COR-L47 (cell line): ENCODE measurements at regions not wholly inside any gene's neighbourhood (a gene's known extent, or its start where the extent isn't known, plus 50 kb on each side); places are given as distances from the start of the nearest gene placed in this dataset.
"Not testable (repeated sequence)": the region's sequence is repeated elsewhere in the genome, so short reads cannot be mapped to it uniquely, and the experiment has no call there.

Experiments
- DNase-seq: peaks from one replicate; lab custom pipeline; 2025; lab: John Stamatoyannopoulos, UW

DNA sequence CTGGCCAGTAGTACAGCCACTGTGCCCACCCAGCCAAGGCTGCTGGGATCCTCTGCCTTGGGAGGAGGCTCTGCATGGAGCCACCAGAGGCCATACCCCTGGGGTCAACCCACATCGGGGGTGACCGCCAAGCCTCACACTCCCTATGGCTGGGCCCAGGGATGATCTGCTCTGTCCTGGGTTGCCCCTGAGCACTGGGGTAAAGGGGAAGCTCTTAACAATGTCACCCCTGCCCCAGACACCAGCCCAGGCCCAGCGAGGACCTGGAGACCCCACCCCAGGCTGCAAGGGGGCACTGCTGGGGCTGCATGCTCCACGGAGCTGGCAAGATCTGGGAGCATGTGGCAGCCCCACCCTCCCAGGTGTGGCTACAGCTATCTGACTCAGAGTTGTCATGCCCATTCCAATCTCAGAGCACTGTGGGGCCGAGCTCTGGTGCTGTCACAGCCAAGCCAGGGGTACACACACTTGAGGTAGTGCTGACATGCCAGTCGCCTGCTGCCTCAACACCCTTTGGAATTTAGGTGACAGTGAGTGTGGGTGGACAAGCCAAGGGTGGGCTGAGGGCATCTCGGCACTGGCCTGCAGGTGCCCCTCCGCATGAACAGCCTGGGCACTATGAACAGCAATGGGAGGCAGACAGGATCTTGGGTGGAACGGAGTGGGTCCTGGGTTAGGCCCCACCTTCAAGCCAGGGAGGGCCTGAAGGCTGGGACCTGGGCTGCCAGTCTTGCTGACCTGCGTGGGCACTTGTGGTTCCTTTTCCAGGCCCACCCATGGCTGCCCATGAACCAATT is 427.7 kb downstream of the LRRIQ3 start:
- no peak for DNase-seq

GRCh38 chr1:73766786-73767348 is 431.1 kb downstream of the LRRIQ3 start:
- DNase-seq: no peak

- no peak for DNase-seq
Observed at GRCh38 chr1:73765551-73766233, 432.3 kb downstream of the LRRIQ3 start.

GRCh38 chr1:73761559-73761958 is 436.4 kb downstream of the LRRIQ3 start:
- no peak for DNase-seq

- no peak for DNase-seq
Observed at GRCh38 chr1:73759011-73759410, 439.0 kb downstream of the LRRIQ3 start.

DNA sequence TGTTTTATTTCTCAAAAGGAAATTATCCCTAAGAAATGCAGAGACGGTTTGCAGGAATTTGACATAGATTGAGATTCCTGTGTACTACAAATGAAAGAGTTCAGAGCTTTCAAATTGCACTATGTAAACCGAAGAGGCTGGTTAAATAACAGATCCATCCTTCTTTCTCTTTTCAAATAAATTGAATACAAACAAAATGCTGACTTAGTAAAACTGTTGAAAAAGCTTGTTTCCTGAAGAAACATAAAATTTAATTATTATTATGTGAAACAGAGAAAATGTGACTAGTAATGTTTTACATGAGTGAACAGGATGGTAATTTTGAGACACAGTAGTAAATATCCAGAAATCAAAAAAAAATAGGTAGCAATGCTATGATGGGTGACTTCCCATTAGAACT is 441.2 kb downstream of the LRRIQ3 start:
- no peak for DNase-seq

DNA sequence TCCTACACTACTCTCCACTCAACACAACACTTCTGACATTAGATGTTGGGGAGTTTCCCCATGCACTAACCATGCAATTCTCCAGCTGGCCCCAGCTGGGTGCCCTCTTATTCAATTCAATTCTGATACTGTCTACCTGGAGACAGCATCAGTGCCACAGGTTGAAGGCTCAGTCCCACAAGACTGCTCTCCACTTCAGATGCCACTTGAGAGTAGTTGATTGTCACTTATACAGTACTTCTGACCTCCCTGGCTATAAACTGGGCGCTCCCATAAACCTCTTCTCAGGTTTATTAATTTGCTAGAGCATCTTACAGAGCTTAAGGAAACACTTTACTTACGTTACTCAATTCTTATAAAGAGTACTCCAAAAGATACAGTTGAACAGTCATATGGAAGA is 442.3 kb downstream of the LRRIQ3 start:
- DNase-seq: no peak

- DNase-seq: no peak
Observed at GRCh38 chr1:73749996-73750395, 448.0 kb downstream of the LRRIQ3 start.

- no peak for DNase-seq
Observed at GRCh38 chr1:73744985-73745384, 453.0 kb downstream of the LRRIQ3 start.

- DNase-seq: no peak
Observed at GRCh38 chr1:73736125-73736524, 461.9 kb downstream of the LRRIQ3 start.

- DNase-seq: no peak
Observed at GRCh38 chr1:73727036-73727435, 470.9 kb downstream of the LRRIQ3 start.

- DNase-seq: no peak
Observed at GRCh38 chr1:73722055-73722454, 475.9 kb downstream of the LRRIQ3 start.

GRCh38 chr1:73717976-73718375 is 480.0 kb downstream of the LRRIQ3 start:
- DNase-seq: no peak

DNA sequence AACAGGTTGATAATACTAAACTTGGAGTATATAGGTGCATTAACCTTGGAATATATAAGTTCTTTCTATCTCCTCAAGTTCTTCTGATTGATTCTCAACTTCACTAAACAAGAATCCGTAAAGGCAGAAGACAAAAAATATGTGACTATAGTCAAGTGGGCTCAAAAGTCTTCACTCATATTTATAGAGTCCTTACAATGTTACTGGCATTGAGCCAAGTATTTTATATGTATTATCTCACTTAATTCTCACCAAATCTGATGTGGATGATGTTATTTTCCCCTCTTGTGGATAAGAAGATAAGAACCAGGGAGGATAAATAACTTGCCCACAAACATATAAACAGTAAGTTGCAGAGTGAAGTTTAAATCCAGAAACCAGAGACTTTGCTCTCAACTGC is 486.9 kb downstream of the LRRIQ3 start:
- no peak for DNase-seq

GRCh38 chr1:73701826-73702225 is 496.1 kb downstream of the LRRIQ3 start:
- peak; percentile 59 for DNase-seq

- no peak for DNase-seq
Observed at GRCh38 chr1:73676186-73676585, 521.8 kb downstream of the LRRIQ3 start.

DNA sequence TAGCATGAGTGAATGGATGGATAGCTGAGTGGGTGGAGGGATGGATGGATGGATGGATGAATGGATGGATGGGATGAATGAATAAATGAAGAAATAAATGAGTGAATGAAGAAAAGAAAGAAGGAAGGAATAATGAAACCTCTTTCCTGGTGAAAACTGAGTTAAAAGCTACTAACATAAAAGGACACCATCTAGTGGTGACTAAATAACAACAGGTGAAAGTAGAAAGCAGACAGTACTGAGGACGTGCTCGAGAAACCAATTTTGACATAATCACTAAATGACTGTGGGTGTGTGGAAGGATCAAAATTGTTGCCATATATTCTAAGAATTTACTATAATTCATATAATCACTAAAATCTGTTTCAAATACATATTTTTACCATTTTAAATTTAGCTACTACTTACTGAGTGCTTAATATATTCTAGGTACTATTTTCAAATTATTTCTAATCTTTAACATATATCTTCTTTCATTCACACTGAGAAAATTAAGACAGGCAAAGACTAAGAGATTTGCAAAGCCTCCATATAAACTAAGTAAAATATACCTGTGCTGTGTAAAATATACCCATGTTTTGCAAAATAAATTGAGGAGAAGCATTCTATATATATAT is 522.9 kb downstream of the LRRIQ3 start:
- peak; percentile 20 for DNase-seq

DNA sequence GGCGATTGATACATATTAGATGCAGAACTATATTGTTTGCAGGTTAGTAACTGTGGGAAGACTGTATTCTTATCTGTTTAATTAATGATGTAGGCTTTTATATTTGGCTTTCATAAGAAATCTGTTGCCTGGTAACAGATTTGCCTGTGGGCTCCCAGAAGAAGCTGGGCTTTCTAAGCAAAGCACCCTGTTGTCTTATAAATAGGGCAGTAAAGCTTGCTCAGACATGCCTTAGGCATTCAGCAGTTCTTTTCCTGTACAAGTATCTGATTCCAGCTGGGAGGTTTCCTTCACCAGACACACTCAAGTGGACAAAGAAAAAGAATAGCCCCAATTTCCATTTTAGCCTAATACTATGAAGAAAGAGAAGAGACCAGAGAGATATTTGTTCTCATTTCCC is 524.0 kb downstream of the LRRIQ3 start:
- peak; percentile 86 for DNase-seq

GRCh38 chr1:73671530-73671929 is 526.4 kb downstream of the LRRIQ3 start:
- no peak for DNase-seq

DNA sequence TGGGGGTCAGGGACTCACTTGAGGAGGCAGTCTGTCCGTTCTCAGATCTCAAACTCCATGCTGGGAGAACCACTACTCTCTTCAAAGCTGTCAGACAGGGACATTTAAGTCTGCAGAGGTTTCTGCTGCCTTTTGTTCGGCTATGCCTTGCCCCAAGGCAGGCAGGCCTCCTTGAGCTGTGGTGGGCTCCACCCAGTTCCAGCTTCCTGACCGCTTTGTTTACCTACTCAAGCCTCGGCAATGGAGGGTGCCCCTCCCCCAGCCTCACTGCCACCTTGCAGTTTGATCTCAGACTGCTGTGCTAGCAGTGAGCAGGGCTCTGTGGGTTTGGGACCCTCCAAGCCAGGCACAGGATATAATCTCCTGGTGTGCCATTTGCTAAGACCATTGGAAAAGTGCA is 530.0 kb downstream of the LRRIQ3 start:
- not testable (repeated sequence) for DNase-seq

DNA sequence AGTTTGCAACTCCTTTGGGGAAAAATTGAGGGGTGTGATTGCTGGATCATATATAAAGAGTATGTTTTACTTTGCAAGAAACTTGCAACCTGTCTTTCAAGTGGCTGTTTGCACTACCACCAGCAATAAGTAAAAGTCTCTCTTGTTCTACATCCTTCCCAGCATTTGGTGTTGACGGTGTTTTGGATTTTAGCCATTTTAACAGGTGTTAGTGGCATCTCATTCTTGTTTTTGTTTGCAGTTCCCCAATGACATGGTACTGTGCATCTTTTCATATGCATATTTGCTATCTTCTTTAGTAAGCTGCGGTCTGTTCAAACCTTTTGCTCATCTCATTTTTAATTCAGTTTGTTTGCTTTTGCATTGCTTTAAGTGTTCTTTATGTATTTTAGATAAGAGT is 535.5 kb downstream of the LRRIQ3 start:
- no peak for DNase-seq

GRCh38 chr1:73659136-73659535 is 538.8 kb downstream of the LRRIQ3 start:
- no peak for DNase-seq

DNA sequence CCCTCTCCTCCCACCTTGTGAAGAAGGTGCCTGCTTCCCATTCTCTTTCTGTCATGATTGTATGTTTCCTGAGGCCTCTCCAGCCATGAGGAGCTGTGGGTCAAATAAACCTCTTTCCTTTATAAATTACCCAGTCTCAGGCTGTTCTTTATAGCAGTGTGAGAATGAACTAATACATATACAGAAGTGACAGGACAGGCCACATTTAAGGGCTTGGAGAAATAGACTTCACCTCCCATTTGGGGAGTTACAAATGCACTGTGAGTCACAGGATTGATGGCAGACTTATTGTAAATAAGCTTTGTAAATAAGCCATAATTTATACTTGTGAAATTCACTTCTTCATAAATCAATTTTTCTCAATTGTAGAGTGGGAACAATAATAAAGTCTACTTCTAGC is 543.3 kb downstream of the LRRIQ3 start:
- DNase-seq: no peak
